Nephron progenitor cell (in vitro differentiated cells): ENCODE measurements at regions not wholly inside any gene's neighbourhood (a gene's known extent, or its start where the extent isn't known, plus 50 kb on each side); places are given as distances from the start of the nearest gene placed in this dataset.

ENCODE experiments used
- DNase-seq: peaks from one replicate; pipeline ENCODE4 v3.0.0; 2021
- H3K27ac Mint-ChIP-seq: 2 replicates; pipeline ENCODE4 v1.8.0; 2021; ENCODE audit warnings: mild to moderate bottlenecking, moderate library complexity, mixed read lengths
- H3K27me3 Mint-ChIP-seq: 2 replicates; pipeline ENCODE4 v1.8.0; 2021; ENCODE audit warnings: mild to moderate bottlenecking, low read depth, mixed read lengths; ENCODE audit not compliant: poor library complexity
- H3K36me3 Mint-ChIP-seq: 2 replicates; pipeline ENCODE4 v1.8.0; 2021; ENCODE audit warnings: low read depth, mixed read lengths
- H3K4me1 Mint-ChIP-seq: 2 replicates; pipeline ENCODE4 v1.8.0; 2021; ENCODE audit warnings: mixed read lengths
- H3K4me3 Mint-ChIP-seq: 2 replicates; pipeline ENCODE4 v1.8.0; 2021; ENCODE audit warnings: mild to moderate bottlenecking, moderate library complexity, mixed read lengths
- H3K9me3 Mint-ChIP-seq: 2 replicates; pipeline ENCODE4 v1.8.0; 2021; ENCODE audit warnings: mild to moderate bottlenecking, moderate library complexity, mixed read lengths
- TF ChIP-seq, protein P1 (sequence below): fragments of 200-600 bp; sonication (generic); IDR thresholded peaks from 2 replicates; pipeline ENCODE4 v1.5.0; 2021; ENCODE audit warnings: antibody characterized with exemption

DNA sequence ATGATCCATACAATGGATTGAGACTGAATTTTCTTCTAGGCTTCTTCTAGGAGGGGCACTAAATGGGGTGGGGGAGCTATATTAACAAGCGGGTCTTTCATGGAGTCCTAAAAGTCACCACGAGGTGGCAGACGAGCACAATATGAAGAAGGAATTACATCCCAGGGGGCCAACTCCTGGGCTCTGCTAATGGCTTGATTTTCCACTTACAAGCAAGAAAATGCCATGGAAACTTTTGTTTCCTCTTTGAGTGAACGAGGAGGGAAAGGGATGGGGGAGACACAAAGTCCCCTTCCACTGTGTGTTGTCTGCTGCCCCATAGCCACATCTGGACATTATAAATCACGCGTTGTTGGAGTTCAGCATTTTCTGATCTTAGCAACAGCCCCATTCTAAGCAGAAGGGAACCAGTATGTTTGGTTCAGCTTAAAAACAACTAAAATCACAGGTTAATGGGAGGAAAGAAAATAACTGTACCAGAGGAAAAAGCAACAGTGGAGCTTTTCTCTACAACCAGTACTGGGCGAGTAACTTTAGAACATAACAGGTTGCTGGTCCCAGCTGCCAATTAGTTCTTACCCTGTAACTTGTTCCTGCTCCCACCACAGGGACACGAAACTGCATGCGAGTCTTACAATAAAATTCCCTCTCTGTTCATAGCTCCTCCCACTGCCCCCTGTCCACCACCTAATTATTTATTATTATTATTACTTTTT lies 285.0 kb upstream of the PARD3B start:
- DNase-seq, result peak; percentile 82
- H3K27me3 Mint-ChIP-seq, result no peaks in the 10 kb centered on the region
- H3K36me3 Mint-ChIP-seq, result no peaks in the 10 kb centered on the region
- no peak overlapping the region for H3K27ac Mint-ChIP-seq
- peaks cover 93% of the 10 kb centered on the region for H3K4me1 Mint-ChIP-seq
- no peaks in the 10 kb centered on the region for H3K9me3 Mint-ChIP-seq
- peak overlapping the region; percentile 24 for H3K4me3 Mint-ChIP-seq
- TF ChIP-seq, protein P1, sequence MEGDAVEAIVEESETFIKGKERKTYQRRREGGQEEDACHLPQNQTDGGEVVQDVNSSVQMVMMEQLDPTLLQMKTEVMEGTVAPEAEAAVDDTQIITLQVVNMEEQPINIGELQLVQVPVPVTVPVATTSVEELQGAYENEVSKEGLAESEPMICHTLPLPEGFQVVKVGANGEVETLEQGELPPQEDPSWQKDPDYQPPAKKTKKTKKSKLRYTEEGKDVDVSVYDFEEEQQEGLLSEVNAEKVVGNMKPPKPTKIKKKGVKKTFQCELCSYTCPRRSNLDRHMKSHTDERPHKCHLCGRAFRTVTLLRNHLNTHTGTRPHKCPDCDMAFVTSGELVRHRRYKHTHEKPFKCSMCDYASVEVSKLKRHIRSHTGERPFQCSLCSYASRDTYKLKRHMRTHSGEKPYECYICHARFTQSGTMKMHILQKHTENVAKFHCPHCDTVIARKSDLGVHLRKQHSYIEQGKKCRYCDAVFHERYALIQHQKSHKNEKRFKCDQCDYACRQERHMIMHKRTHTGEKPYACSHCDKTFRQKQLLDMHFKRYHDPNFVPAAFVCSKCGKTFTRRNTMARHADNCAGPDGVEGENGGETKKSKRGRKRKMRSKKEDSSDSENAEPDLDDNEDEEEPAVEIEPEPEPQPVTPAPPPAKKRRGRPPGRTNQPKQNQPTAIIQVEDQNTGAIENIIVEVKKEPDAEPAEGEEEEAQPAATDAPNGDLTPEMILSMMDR, result peak; percentile 82

DNA sequence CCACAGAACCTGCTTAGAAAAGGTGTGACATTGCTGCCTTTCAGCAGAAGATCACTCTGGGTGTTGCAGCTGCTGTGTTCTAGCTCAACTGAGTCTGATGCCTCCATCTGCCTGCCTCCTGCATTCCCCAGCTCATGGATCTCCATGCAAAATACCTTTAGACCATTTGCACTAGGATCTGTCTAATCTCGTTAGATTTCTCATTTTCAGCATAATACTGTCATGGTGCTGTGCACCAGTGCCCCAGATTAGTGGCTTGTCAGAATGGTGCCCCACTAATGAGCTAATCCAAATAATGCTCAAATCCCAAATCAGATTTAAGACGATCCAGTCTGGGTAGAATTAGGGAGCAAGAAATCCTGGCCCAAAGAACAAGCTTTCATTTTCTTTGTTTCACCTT lies 284.4 kb upstream of the PARD3B start:
- H3K4me1 Mint-ChIP-seq, result peaks cover 93% of the 10 kb centered on the region
- no peak overlapping the region for H3K27ac Mint-ChIP-seq
- DNase-seq, result no peak
- H3K4me3 Mint-ChIP-seq, result no peak overlapping the region
- TF ChIP-seq, protein P1, result no peak
- H3K36me3 Mint-ChIP-seq, result no peaks in the 10 kb centered on the region
- no peaks in the 10 kb centered on the region for H3K27me3 Mint-ChIP-seq
- no peaks in the 10 kb centered on the region for H3K9me3 Mint-ChIP-seq

DNA sequence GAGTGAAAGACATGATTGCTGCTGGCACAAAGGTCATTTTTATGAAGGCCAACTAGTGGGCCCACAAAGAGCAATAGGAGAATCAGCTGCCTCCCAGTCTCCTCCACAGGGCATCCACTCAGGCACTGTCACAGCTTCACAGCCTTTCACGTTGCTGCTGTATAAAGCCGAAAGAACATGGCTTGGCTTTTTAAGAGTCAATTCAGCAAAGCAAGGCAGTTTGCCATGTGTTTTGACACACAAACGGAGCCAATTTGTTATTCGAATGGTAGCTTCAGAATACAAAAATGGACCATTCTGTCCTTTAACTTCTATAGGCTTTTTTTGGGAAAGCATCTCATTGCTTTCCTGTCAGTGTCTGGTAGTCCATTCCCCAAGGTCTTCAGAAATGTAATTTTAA lies 283.4 kb upstream of the PARD3B start:
- Mint-ChIP-seq H3K27ac (no peak overlapping the region), H3K36me3 (no peaks in the 10 kb centered on the region), H3K9me3 (no peaks in the 10 kb centered on the region), H3K4me3 (no peak overlapping the region), H3K4me1 (peaks cover 93% of the 10 kb centered on the region), H3K27me3 (peaks cover 3% of the 10 kb centered on the region)
- TF ChIP-seq, protein P1, result no peak
- no peak for DNase-seq

DNA sequence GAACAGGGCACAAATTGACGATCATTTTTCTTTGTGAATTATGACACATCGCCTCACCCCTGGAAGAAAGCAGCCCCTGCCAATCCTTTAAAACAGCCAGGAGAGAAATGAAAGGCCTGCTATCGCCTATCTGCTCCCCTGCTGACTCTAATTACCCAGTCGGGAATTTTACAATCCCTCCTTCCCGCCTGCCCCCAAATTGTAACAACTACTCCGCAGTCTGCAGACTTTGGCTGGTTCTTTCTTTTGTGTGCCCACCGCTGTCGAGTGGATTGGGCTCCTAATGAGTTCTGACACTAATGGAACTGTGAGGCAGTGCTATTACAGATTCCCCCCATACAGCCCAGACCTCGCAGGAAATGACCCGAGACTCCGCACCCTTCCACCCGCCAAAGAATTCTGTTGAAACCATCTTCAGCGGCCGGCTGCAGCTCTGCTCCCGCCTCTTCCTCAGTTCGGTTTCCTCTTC lies 281.2 kb upstream of the PARD3B start:
- no peak for DNase-seq
- Mint-ChIP-seq H3K9me3 (peaks cover under 1% of the 10 kb centered on the region), H3K36me3 (no peaks in the 10 kb centered on the region), H3K4me1 (peaks cover 72% of the 10 kb centered on the region), H3K27ac (peak overlapping the region; percentile 9), H3K4me3 (peak overlapping the region; percentile 61), H3K27me3 (peaks cover 3% of the 10 kb centered on the region)
- TF ChIP-seq, protein P1, result no peak

- TF ChIP-seq, protein P1, result no peak
- Mint-ChIP-seq H3K27ac (no peak overlapping the region), H3K4me3 (peak overlapping the region; percentile 61), H3K9me3 (peaks cover 5% of the 10 kb centered on the region), H3K27me3 (peaks cover 3% of the 10 kb centered on the region), H3K36me3 (no peaks in the 10 kb centered on the region), H3K4me1 (peaks cover 67% of the 10 kb centered on the region)
- no peak for DNase-seq
Measured at GRCh38 chr2:204264621-204265140, 280.6 kb upstream of the PARD3B start.

GRCh38 chr2:204265681-204266181 lies 279.5 kb upstream of the PARD3B start:
- peaks cover 15% of the 10 kb centered on the region for H3K9me3 Mint-ChIP-seq
- peaks cover 6% of the 10 kb centered on the region for H3K36me3 Mint-ChIP-seq
- peaks cover 3% of the 10 kb centered on the region for H3K27me3 Mint-ChIP-seq
- H3K27ac Mint-ChIP-seq, result peak overlapping the region; percentile 39
- no peak for DNase-seq
- no peak overlapping the region for H3K4me3 Mint-ChIP-seq
- peaks cover 56% of the 10 kb centered on the region for H3K4me1 Mint-ChIP-seq
- TF ChIP-seq, protein P1, result no peak
